UCSD-AML1 (cell line): ENCODE measurements at regions not wholly inside any gene's neighbourhood (a gene's known extent, or its start where the extent isn't known, plus 50 kb on each side); places are given as distances from the start of the nearest gene placed in this dataset.

Source experiments
- DNase-seq: peaks from one replicate; lab custom pipeline; 2025; ENCODE audit not compliant: unreplicated experiment; lab: John Stamatoyannopoulos, UW

DNA sequence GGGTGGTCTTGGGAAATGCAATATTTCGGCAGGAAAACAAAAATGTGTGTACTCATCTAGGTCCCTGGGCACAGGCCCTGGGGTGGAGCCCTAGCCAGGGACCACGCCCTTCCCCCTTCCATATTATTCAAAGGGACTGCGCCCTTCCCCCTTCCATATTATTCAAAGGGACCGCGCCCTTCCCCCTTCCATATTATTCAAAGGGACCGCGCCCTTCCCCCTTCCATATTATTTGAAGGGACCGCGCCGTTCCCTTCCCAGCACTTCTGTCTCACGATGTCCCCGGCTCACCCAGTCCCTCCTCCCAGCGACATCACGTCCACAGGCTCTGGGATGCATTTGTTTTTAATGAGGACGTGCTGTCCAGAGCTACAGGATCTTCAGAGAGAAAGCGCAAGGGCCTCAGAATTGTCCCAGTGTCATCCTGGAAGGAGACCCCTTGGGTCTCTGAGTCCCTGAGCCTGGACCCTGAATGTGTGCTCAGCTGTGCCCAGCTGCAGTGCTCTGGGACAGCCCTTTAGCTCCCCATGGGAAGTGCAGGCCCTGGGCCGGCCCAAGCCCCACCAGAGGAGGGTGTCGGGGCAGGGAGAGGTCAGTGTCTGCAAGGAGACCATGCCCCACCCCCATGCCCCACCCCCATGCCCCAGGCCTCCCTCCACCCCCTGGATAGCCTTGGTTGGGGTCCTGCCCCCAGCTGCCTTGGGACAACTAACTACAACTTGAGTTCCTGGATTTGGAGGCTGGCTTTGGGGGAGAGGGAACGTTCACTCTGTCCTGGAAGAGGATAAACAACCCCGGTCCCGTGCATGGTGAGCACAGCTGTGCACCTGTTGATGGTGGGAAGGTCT, 810.0 kb downstream of the BRD1 start:
- DNase-seq: no peak

DNA sequence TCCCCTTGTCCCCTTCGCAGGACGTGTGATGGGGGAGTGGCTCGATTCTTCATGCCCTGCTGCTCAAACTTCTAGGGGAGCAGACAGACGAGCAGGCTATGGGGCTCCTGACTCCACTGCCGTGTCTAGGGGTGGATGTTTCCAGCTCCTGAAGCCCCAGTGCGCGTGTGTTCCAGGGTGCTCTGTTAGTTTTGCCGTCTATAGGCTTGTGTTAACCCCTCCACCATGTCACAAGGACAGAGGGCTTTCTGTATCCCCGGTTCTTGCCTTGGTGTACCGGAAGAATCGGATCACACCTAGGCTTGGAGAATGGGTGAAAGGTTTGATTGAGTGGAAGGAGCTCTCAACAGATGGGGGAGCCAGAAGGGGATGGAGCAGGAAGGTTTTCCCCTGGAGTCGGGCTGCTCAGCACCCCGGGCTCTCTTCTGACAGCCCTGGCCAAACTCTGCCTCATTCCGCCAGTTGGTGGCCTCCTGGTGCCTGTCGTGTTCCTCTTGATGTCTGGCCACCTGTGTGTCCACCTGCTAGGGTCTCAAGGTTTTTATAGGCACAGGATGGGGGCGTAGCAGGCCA, 810.7 kb downstream of the BRD1 start:
- no peak for DNase-seq

DNA sequence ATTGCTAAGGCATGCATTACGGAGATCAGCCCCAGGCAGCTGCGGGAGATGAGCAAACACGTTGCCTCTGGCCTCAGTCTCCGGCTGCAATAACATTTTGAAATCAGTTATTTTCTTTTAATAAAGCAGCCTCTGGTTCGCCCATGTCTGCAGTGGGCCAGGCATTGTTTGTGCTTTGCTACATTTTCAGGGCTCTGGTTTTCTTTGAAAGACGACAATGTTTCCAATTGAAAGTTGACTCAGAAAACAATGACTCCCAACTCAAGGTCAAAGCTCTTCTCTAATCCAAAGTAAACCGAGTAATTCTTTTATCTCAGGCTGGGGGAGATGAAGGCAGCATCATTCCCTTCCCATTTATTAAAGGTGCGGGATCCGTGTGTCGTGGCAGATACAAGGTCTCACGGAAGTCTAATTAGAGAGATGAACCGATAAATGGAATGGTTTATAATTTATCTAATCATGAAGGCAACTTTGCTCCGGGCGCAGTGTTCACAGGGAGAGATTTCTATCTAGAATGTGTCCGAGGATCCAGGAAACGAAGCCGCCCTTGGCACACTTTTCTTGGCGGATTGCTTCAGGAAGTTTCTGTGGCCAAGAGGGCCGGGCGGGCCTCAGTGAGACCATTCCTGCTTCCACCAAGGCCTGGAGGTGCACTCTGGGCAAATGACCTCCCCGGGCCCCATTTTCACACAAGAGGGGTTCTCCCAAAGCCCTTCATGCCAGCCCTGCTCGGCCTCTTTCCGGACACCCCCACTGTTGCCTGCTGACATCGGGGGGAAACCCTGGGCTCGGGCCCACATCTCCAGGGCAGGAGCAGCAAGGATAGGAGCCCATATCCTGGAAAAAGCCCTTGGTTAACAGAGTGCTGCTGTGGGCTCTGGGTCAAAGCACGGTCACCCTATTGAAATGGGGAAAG, 811.4 kb downstream of the BRD1 start:
- DNase-seq: no peak

DNA sequence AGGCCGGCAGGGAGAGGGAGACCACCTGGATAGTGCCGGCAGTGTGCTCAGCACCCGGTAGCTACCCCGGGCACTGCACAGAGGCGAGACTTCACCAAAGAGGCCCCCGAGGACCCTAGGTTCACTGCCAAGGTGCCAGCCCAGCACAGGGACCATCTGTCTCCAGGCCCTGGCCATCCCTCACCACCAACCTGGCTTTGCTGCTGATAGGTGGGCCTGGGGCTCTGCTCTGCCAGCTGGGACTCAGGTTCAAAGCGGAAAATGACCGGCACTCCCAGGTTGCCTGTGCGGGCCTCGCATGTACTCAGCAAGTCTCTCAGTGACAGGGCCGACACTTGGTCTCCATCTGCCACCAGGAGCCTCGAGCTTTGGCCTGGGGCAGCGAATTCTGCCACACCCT, 812.2 kb downstream of the BRD1 start:
- no peak for DNase-seq

GRCh38 chr22:49014227-49015201, 813.2 kb downstream of the BRD1 start:
- no peak for DNase-seq

- DNase-seq: no peak
Observed at GRCh38 chr22:49013707-49014106, 814.0 kb downstream of the BRD1 start.

GRCh38 chr22:49012712-49013395, 814.8 kb downstream of the BRD1 start:
- DNase-seq: no peak

DNA sequence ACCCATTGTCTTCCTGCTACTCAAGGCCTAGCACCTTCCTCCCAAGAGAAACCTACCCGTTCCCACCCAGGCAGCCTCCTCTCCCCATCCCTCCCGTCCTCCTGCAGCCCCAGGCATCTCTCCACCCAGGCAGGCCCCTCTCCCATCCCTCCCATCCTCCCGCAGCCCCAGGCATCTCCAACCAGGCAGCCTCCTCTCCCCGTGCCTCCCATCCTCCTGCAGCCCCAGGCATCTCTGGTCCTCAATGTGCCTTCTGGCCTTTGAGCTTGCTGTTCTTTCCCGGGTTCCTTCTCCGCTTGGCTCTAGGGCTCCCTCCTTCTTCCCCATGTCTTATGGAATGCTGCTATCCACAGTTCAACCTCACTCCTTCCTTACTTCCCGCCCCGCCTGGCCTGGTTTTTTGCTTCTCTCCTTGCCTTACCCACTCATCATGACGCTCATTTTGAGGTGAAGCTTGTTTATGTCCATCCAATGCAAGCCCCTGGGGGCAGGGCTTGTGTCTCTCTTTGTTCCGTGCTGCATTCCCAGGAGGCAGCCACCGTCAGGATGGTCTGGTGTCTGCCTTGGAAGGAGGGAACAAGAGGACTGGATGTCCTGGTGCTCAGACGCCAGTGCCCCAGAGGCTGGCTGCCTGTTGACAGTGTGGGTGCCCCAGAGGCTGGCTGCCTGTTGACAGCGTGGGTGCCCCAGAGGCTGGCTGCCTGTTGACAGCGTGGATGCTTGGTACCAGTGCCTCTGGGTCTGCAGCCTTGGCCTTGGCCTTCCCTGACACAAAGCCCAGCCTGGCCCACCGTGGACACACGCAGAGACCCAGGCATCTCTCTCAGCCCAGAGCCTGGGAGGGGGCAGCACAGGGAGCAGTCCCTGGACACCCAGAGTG, 815.7 kb downstream of the BRD1 start:
- DNase-seq: no peak

GRCh38 chr22:49011379-49011768, 816.3 kb downstream of the BRD1 start:
- DNase-seq: no peak

- DNase-seq: no peak
Observed at GRCh38 chr22:49010901-49011300, 816.8 kb downstream of the BRD1 start.

DNA sequence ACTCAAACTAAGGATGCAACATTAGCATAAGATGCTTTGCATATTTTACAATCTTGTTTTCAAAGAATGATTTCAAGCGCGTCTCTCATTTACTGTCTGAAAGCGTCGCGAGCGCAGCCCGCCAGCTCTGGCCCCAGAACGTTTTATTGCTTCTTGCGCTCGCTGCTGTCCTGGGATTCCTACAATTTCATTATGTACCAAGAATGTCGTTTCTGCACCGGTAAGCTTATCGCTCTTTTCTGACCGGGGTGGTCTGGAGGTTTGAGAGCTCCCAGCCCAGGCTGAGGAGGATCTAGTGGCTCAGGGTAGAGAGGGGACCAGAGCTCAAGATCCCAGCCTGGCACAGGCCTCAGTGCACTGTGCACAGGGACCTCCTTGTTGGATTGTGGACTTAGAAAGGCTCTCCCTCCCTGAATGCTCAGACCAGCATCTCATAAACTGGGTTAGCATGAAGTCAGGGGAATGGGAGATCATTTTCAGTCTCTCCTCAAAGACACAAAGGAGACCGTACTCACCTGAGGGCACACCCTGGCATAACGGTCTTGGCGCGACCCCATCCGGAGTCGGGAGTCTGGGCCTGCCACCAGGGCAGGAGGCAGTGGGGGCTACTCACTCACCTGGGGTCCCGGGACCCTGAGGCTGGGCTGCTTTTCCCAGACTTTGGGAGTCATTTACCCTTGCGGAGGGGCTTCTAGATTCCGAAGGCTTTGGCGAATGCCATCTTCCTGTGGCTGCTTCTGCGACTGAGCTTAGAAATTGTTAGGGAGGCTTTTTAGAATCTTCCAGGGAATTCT, 817.4 kb downstream of the BRD1 start:
- no peak for DNase-seq

DNA sequence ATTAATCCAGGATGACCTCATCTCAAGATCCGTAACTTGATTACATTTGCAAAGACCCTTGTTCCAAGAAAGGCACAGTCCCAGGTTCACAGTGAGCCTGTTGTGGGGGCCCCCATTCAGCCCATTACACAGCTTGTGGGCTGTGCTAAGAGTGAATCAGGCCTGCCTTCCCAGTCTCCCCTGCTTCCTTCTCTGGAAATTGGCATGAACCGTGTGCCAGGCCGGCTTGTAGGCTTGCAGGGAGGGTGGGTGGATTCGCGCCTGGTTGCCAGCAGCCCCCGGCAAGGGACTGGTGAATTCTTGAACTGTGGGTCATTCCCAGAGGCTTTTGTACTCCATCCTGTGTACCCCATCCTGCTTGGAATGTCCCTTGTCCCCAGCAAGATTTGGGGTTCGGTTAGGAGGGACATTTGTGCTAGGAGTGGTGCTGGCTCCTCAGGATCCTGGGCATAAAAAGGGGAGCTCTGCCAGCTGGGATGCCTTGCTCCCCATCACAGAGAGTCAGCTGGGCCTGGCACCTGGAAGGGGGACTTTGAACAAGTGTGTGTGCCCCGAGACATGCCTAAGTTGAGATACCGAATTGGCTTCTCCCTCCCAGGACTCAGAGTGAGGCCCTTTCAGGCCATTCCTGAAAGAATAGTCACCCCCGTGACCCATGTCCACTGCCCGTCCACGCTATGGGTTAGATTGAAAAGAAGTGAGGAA, 818.2 kb downstream of the BRD1 start:
- no peak for DNase-seq

- DNase-seq: no peak
Observed at GRCh38 chr22:49008682-49009235, 818.9 kb downstream of the BRD1 start.

GRCh38 chr22:49007013-49007653, 820.5 kb downstream of the BRD1 start:
- DNase-seq: no peak

- DNase-seq: no peak
Observed at GRCh38 chr22:49006207-49007012, 821.3 kb downstream of the BRD1 start.

- DNase-seq: no peak
Observed at GRCh38 chr22:49005557-49005956, 822.1 kb downstream of the BRD1 start.
